ENCODE measurements at regions not wholly inside any gene's neighbourhood (a gene's known extent, or its start where the extent isn't known, plus 50 kb on each side); places are given as distances from the start of the nearest gene placed in this dataset.

- Histone ChIP-seq H3K36me3 (ENCODE audit: control insufficient read depth in 2 of 2, extremely low read depth in 1 of 2, insufficient read depth in 1 of 2, low read length in 1 of 2) (no peaks in the 10 kb centered on the region), H3K9me3 (no peaks in the 10 kb centered on the region), H3K27me3 (replicated peaks in 1 of 2; ENCODE audit: control insufficient read depth in 2 of 2, extremely low read depth in 1 of 2, insufficient read depth in 2 of 2, low read length in 1 of 2) (peaks cover 0 to 44% of the 10 kb centered on the region in 2 experiments), H3K27ac (ENCODE audit: low read length) (no peak overlapping the region), H3K4me1 (ENCODE audit: control insufficient read depth in 1 of 2, extremely low read depth in 1 of 2, insufficient read depth in 2 of 2, low read length in 2 of 2) (no peaks in the 10 kb centered on the region), H3K4me3 (ENCODE audit: control insufficient read depth in 1 of 2, extremely low read depth in 1 of 2, low read length in 1 of 2) (no peak overlapping the region)
- no peak overlapping the region for H3K4me3 Mint-ChIP-seq
- no peaks in the 10 kb centered on the region for H3K4me1 Mint-ChIP-seq
- no peak for DNase-seq
- CTCF ChIA-PET = no interaction called here
- 62% methylated on average over 14 of the region's 14 CpGs for WGBS (ENCODE audit: insufficient coverage)
- peaks cover 8 to 12% (median 9%) of the 10 kb centered on the region in 3 donors for H3K9me3 Mint-ChIP-seq
- no peak overlapping the region for H3K27ac Mint-ChIP-seq
- ATAC-seq (replicated peaks in 1 of 4) = no peak
- POLR2A ChIA-PET = no interaction called here
- H3K27me3 Mint-ChIP-seq = peaks cover 26 to 42% of the 10 kb centered on the region in 2 donors
- no peaks in the 10 kb centered on the region for H3K36me3 Mint-ChIP-seq
Observed at GRCh38 chr22:49281467-49282340, 546.0 kb downstream of the BRD1 start.

GRCh38 chr22:49278340-49278739 lies 549.3 kb downstream of the BRD1 start:
- no peak for ATAC-seq (replicated peaks in 1 of 4)
- Histone ChIP-seq H3K4me1 (ENCODE audit: control insufficient read depth in 1 of 2, extremely low read depth in 1 of 2, insufficient read depth in 2 of 2, low read length in 2 of 2) (no peaks in the 10 kb centered on the region), H3K36me3 (ENCODE audit: control insufficient read depth in 2 of 2, extremely low read depth in 1 of 2, insufficient read depth in 1 of 2, low read length in 1 of 2) (no peaks in the 10 kb centered on the region), H3K4me3 (ENCODE audit: control insufficient read depth in 1 of 2, extremely low read depth in 1 of 2, low read length in 1 of 2) (no peak overlapping the region), H3K27me3 (replicated peaks in 1 of 2; ENCODE audit: control insufficient read depth in 2 of 2, extremely low read depth in 1 of 2, insufficient read depth in 2 of 2, low read length in 1 of 2) (peaks cover 0 to 33% of the 10 kb centered on the region in 2 experiments), H3K27ac (ENCODE audit: low read length) (no peak overlapping the region), H3K9me3 (no peaks in the 10 kb centered on the region)
- peaks cover 24 to 32% of the 10 kb centered on the region in 2 donors for H3K27me3 Mint-ChIP-seq
- ChIA-PET CTCF (no interaction called here), POLR2A (no interaction called here)
- no peak for DNase-seq
- H3K4me3 Mint-ChIP-seq = no peak overlapping the region
- H3K27ac Mint-ChIP-seq = no peak overlapping the region
- no peaks in the 10 kb centered on the region for H3K36me3 Mint-ChIP-seq
- peaks cover 8 to 12% (median 9%) of the 10 kb centered on the region in 3 donors for H3K9me3 Mint-ChIP-seq
- no peaks in the 10 kb centered on the region for H3K4me1 Mint-ChIP-seq
- WGBS (ENCODE audit: insufficient coverage) = 75% methylated on average over 8 of the region's 9 CpGs

GRCh38 chr22:49276567-49276966 lies 551.1 kb downstream of the BRD1 start:
- 65% methylated on average over 7 of the region's 10 CpGs for WGBS (ENCODE audit: insufficient coverage)
- H3K36me3 ChIP-seq (ENCODE audit: control insufficient read depth in 2 of 2, extremely low read depth in 1 of 2, insufficient read depth in 1 of 2, low read length in 1 of 2) = no peaks in the 10 kb centered on the region
- peaks cover 0 to 23% of the 10 kb centered on the region in 2 experiments for H3K27me3 ChIP-seq (replicated peaks in 1 of 2; ENCODE audit: control insufficient read depth in 2 of 2, extremely low read depth in 1 of 2, insufficient read depth in 2 of 2, low read length in 1 of 2)
- peaks cover 17 to 29% of the 10 kb centered on the region in 2 donors for H3K27me3 Mint-ChIP-seq
- no peak overlapping the region for H3K4me3 Mint-ChIP-seq
- CTCF ChIA-PET = no interaction called here
- H3K4me1 Mint-ChIP-seq = no peaks in the 10 kb centered on the region
- no peaks in the 10 kb centered on the region for H3K36me3 Mint-ChIP-seq
- H3K4me1 ChIP-seq (ENCODE audit: control insufficient read depth in 1 of 2, extremely low read depth in 1 of 2, insufficient read depth in 2 of 2, low read length in 2 of 2) = no peaks in the 10 kb centered on the region
- H3K4me3 ChIP-seq (ENCODE audit: control insufficient read depth in 1 of 2, extremely low read depth in 1 of 2, low read length in 1 of 2) = no peak overlapping the region
- H3K27ac Mint-ChIP-seq = no peak overlapping the region
- H3K9me3 Mint-ChIP-seq = peaks cover 8 to 12% (median 9%) of the 10 kb centered on the region in 3 donors
- ATAC-seq (replicated peaks in 1 of 4) = no peak
- H3K9me3 ChIP-seq = no peaks in the 10 kb centered on the region
- no peak overlapping the region for H3K27ac ChIP-seq (ENCODE audit: low read length)
- DNase-seq = no peak
- POLR2A ChIA-PET = no interaction called here

- no peaks in the 10 kb centered on the region for H3K36me3 ChIP-seq (ENCODE audit: control insufficient read depth in 2 of 2, extremely low read depth in 1 of 2, insufficient read depth in 1 of 2, low read length in 1 of 2)
- H3K4me3 Mint-ChIP-seq = no peak overlapping the region
- no peaks in the 10 kb centered on the region for H3K9me3 ChIP-seq
- 88% methylated on average over 6 of the region's 16 CpGs for WGBS (ENCODE audit: insufficient coverage)
- H3K27ac Mint-ChIP-seq = no peak overlapping the region
- H3K27me3 ChIP-seq (replicated peaks in 1 of 2; ENCODE audit: control insufficient read depth in 2 of 2, extremely low read depth in 1 of 2, insufficient read depth in 2 of 2, low read length in 1 of 2) = peaks cover 0 to 34% of the 10 kb centered on the region in 2 experiments
- ATAC-seq (replicated peaks in 1 of 4) (no peak), DNase-seq (no peak)
- no peak overlapping the region for H3K27ac ChIP-seq (ENCODE audit: low read length)
- ChIA-PET CTCF (no interaction called here), POLR2A (no interaction called here)
- H3K27me3 Mint-ChIP-seq = peaks cover 22 to 35% of the 10 kb centered on the region in 2 donors
- no peaks in the 10 kb centered on the region for H3K36me3 Mint-ChIP-seq
- peaks cover 0 to 3% (median 0%) of the 10 kb centered on the region in 3 donors for H3K9me3 Mint-ChIP-seq
- H3K4me1 ChIP-seq (ENCODE audit: control insufficient read depth in 1 of 2, extremely low read depth in 1 of 2, insufficient read depth in 2 of 2, low read length in 2 of 2) = no peaks in the 10 kb centered on the region
- no peaks in the 10 kb centered on the region for H3K4me1 Mint-ChIP-seq
- no peak overlapping the region for H3K4me3 ChIP-seq (ENCODE audit: control insufficient read depth in 1 of 2, extremely low read depth in 1 of 2, low read length in 1 of 2)
Observed at GRCh38 chr22:49274754-49275380, 552.8 kb downstream of the BRD1 start.

- Histone ChIP-seq H3K4me3 (ENCODE audit: control insufficient read depth in 1 of 2, extremely low read depth in 1 of 2, low read length in 1 of 2) (no peak overlapping the region), H3K27ac (ENCODE audit: low read length) (no peak overlapping the region), H3K36me3 (ENCODE audit: control insufficient read depth in 2 of 2, extremely low read depth in 1 of 2, insufficient read depth in 1 of 2, low read length in 1 of 2) (no peaks in the 10 kb centered on the region), H3K9me3 (no peaks in the 10 kb centered on the region), H3K27me3 (replicated peaks in 1 of 2; ENCODE audit: control insufficient read depth in 2 of 2, extremely low read depth in 1 of 2, insufficient read depth in 2 of 2, low read length in 1 of 2) (peaks cover 0 to 40% of the 10 kb centered on the region in 2 experiments), H3K4me1 (ENCODE audit: control insufficient read depth in 1 of 2, extremely low read depth in 1 of 2, insufficient read depth in 2 of 2, low read length in 2 of 2) (no peaks in the 10 kb centered on the region)
- Mint-ChIP-seq H3K4me1 (no peaks in the 10 kb centered on the region), H3K9me3 (no peaks in the 10 kb centered on the region), H3K27ac (no peak overlapping the region), H3K36me3 (no peaks in the 10 kb centered on the region), H3K4me3 (no peak overlapping the region), H3K27me3 (peaks cover 41 to 48% of the 10 kb centered on the region in 2 donors)
- ChIA-PET POLR2A (no interaction called here), CTCF (no interaction called here)
- WGBS (ENCODE audit: insufficient coverage) = 79% methylated on average over 7 of the region's 17 CpGs
- ATAC-seq (replicated peaks in 1 of 4) (no peak), DNase-seq (peak in 1 of 35 experiments; percentile 8)
Observed at GRCh38 chr22:49272546-49273125, 555.0 kb downstream of the BRD1 start.

- Histone ChIP-seq H3K27ac (ENCODE audit: low read length) (no peak overlapping the region), H3K4me1 (ENCODE audit: control insufficient read depth in 1 of 2, extremely low read depth in 1 of 2, insufficient read depth in 2 of 2, low read length in 2 of 2) (no peaks in the 10 kb centered on the region), H3K9me3 (no peaks in the 10 kb centered on the region), H3K27me3 (replicated peaks in 1 of 2; ENCODE audit: control insufficient read depth in 2 of 2, extremely low read depth in 1 of 2, insufficient read depth in 2 of 2, low read length in 1 of 2) (peaks cover 0 to 40% of the 10 kb centered on the region in 2 experiments), H3K36me3 (ENCODE audit: control insufficient read depth in 2 of 2, extremely low read depth in 1 of 2, insufficient read depth in 1 of 2, low read length in 1 of 2) (no peaks in the 10 kb centered on the region), H3K4me3 (ENCODE audit: control insufficient read depth in 1 of 2, extremely low read depth in 1 of 2, low read length in 1 of 2) (no peak overlapping the region)
- DNase-seq (peak in 1 of 35 experiments; percentile 16), ATAC-seq (replicated peaks in 1 of 4) (no peak)
- Mint-ChIP-seq H3K4me3 (no peak overlapping the region), H3K9me3 (no peaks in the 10 kb centered on the region), H3K36me3 (no peaks in the 10 kb centered on the region), H3K4me1 (no peaks in the 10 kb centered on the region), H3K27me3 (peaks cover 46 to 50% of the 10 kb centered on the region in 2 donors), H3K27ac (no peak overlapping the region)
- CTCF ChIA-PET = no interaction called here
- 45% methylated on average over 4 of the region's 5 CpGs for WGBS (ENCODE audit: insufficient coverage)
- POLR2A ChIA-PET = no interaction called here
Observed at GRCh38 chr22:49271831-49272230, 555.8 kb downstream of the BRD1 start.

Measured in T-cell (primary cell).